Liver (tissue), 2 donors: ENCODE measurements at regions not wholly inside any gene's neighbourhood (a gene's known extent, or its start where the extent isn't known, plus 50 kb on each side); places are given as distances from the start of the nearest gene placed in this dataset.

Experiments
- TF ChIP-seq, protein P1 (sequence below): fragments of 150-350 bp; IDR thresholded peaks from 2 replicates; pipeline ENCODE4 v1.5.1; 2017; ENCODE audit warnings: improper control_type of control experiment, low read depth, low read length; ENCODE audit not compliant: missing input control
- TF ChIP-seq, protein P2 (sequence below): IDR thresholded peaks from 2 replicates; pipeline ENCODE4 v1.6.1; 2016; ENCODE audit warnings: antibody characterized with exemption
- donor health status: healthy.

DNA sequence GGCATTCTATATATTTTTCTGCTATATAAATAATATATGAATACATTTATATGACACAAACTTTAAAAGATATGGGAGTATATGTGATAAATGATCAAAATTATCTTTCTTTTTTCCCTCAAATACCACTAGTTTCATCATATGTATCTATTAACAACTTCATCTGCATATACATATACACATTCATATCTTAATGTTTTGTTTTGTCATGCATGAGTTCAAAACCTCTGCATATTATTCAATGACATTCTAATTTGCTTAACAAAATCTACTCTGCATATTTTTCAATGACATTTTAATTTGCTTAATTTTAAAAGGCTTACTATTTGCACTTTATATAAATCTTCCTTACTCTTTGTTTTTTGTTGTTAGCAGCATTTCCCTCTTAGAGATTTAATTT is 276.2 kb downstream of the PIK3C3 start:
- TF ChIP-seq, protein P1, sequence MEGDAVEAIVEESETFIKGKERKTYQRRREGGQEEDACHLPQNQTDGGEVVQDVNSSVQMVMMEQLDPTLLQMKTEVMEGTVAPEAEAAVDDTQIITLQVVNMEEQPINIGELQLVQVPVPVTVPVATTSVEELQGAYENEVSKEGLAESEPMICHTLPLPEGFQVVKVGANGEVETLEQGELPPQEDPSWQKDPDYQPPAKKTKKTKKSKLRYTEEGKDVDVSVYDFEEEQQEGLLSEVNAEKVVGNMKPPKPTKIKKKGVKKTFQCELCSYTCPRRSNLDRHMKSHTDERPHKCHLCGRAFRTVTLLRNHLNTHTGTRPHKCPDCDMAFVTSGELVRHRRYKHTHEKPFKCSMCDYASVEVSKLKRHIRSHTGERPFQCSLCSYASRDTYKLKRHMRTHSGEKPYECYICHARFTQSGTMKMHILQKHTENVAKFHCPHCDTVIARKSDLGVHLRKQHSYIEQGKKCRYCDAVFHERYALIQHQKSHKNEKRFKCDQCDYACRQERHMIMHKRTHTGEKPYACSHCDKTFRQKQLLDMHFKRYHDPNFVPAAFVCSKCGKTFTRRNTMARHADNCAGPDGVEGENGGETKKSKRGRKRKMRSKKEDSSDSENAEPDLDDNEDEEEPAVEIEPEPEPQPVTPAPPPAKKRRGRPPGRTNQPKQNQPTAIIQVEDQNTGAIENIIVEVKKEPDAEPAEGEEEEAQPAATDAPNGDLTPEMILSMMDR, result no peak
- TF ChIP-seq, protein P2, sequence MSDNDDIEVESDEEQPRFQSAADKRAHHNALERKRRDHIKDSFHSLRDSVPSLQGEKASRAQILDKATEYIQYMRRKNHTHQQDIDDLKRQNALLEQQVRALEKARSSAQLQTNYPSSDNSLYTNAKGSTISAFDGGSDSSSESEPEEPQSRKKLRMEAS, result no peak
